ENCODE measurements at regions not wholly inside any gene's neighbourhood (a gene's known extent, or its start where the extent isn't known, plus 50 kb on each side); places are given as distances from the start of the nearest gene placed in this dataset.
A peak's percentile ranks its signal among the peaks of the same experiment; 100 is the strongest.

GRCh38 chr5:67679184-67679841, 482.7 kb upstream of the CD180 start:
- DNase-seq = no peak
- no peaks in the 10 kb centered on the region for H3K36me3 ChIP-seq

GRCh38 chr5:67678594-67678993, 482.0 kb upstream of the CD180 start:
- H3K27me3 ChIP-seq (ENCODE audit: insufficient read depth, low read depth, severe bottlenecking) = no peaks in the 10 kb centered on the region
- H3K36me3 ChIP-seq = no peaks in the 10 kb centered on the region
- no peak overlapping the region for H3K27ac ChIP-seq
- H3K4me3 ChIP-seq (ENCODE audit: low read depth, low read length) = no peak overlapping the region
- TF ChIP-seq CTCF (IDR thresholded peaks at IDR 0.05; ENCODE audit: low read depth, low read length) = no peak
- H3K9me3 ChIP-seq (ENCODE audit: severe bottlenecking) = no peaks in the 10 kb centered on the region
- DNase-seq = no peak

More at GRCh38 chr5:67679184-67679841, 482.7 kb upstream of the CD180 start:
- no peak overlapping the region for H3K4me3 ChIP-seq (ENCODE audit: low read depth, low read length)
- TF ChIP-seq CTCF (IDR thresholded peaks at IDR 0.05; ENCODE audit: low read depth, low read length) = no peak
- no peaks in the 10 kb centered on the region for H3K9me3 ChIP-seq (ENCODE audit: severe bottlenecking)
- no peaks in the 10 kb centered on the region for H3K27me3 ChIP-seq (ENCODE audit: insufficient read depth, low read depth, severe bottlenecking)
- no peak overlapping the region for H3K27ac ChIP-seq

GRCh38 chr5:67677422-67677970, 480.9 kb upstream of the CD180 start:
- TF ChIP-seq CTCF (IDR thresholded peaks at IDR 0.05; ENCODE audit: low read depth, low read length) = no peak
- Histone ChIP-seq H3K4me3 (ENCODE audit: low read depth, low read length) (no peak overlapping the region), H3K27ac (no peak overlapping the region), H3K36me3 (no peaks in the 10 kb centered on the region), H3K9me3 (ENCODE audit: severe bottlenecking) (no peaks in the 10 kb centered on the region), H3K27me3 (ENCODE audit: insufficient read depth, low read depth, severe bottlenecking) (no peaks in the 10 kb centered on the region)
- peak; percentile 53 for DNase-seq

DNA sequence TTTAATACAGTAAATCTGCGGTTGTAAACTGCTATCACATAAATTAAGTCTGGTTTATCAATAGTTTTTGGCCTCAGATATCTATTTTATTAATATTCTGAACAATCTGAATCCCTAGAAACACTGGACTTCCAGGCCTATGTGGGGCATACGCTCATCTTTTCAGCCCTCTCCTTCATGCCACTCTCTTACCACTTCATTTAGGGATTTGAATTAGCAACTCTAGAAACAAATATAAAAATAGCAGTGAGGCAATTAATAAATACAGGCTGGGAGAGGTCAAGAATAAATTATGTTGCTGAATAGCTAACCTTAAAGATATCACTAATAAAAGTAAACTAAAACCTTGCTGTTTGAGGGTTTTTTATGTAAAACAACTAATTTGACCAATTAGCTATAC, 480.3 kb upstream of the CD180 start:
- Histone ChIP-seq H3K4me3 (ENCODE audit: low read depth, low read length) (no peak overlapping the region), H3K9me3 (ENCODE audit: severe bottlenecking) (no peaks in the 10 kb centered on the region), H3K27me3 (ENCODE audit: insufficient read depth, low read depth, severe bottlenecking) (no peaks in the 10 kb centered on the region), H3K36me3 (no peaks in the 10 kb centered on the region), H3K27ac (no peak overlapping the region)
- TF ChIP-seq CTCF (IDR thresholded peaks at IDR 0.05; ENCODE audit: low read depth, low read length) = no peak
- no peak for DNase-seq

GRCh38 chr5:67674159-67674655, 477.6 kb upstream of the CD180 start:
- H3K27me3 ChIP-seq (ENCODE audit: insufficient read depth, low read depth, severe bottlenecking) = no peaks in the 10 kb centered on the region
- no peak for TF ChIP-seq CTCF (IDR thresholded peaks at IDR 0.05; ENCODE audit: low read depth, low read length)
- no peak for DNase-seq

More at GRCh38 chr5:67674159-67674655, 477.6 kb upstream of the CD180 start:
- no peaks in the 10 kb centered on the region for H3K9me3 ChIP-seq (ENCODE audit: severe bottlenecking)
- no peak overlapping the region for H3K4me3 ChIP-seq (ENCODE audit: low read depth, low read length)
- no peaks in the 10 kb centered on the region for H3K36me3 ChIP-seq
- H3K27ac ChIP-seq = no peak overlapping the region

All from WERI-Rb-1 (cell line).